Mammary epithelial cell (primary cell): ENCODE measurements at regions not wholly inside any gene's neighbourhood (a gene's known extent, or its start where the extent isn't known, plus 50 kb on each side); places are given as distances from the start of the nearest gene placed in this dataset.

Source experiments
- EZH2 ChIP-seq: IDR thresholded peaks from 2 replicates; pipeline ENCODE4 v1.6.1; 2012; ENCODE audit warnings: low read length, inconsistent platforms, borderline replicate concordance
- TF ChIP-seq, protein P1 (sequence below), 2 donors: IDR thresholded peaks in 1 of 2; conservative IDR thresholded peaks in 1 of 2; 2 replicates each; pipeline ENCODE4 v1.5.1; 2011 to 2012; ENCODE audit warnings: inconsistent platforms in 2 of 2, low read length in 2 of 2, mild to moderate bottlenecking in 2 of 2, control low read depth in 1 of 2, low read depth in 1 of 2; ENCODE audit not compliant: insufficient read depth in 1 of 2; ENCODE audit errors: extremely low read depth in 1 of 2

DNA sequence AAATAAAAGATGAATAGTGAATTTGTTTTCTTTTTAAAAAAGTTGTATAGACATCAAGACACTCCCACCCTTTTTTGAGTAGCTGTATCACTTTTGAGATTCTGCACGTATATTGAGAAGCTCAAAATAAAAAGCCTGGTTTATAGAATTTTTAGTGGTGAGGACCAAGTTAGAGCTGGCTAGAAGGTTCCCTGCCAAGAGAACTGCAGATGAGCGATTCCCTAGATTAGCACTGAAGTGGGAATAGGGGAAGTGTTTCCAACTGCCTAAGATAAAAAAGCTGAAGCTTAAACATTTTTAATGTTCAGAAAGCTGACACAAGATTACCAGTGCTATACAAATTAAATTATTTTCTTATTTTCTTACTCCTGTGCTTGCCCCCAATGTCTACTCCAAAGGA is 135.7 kb upstream of the TMEM229A start:
- TF ChIP-seq, protein P1, sequence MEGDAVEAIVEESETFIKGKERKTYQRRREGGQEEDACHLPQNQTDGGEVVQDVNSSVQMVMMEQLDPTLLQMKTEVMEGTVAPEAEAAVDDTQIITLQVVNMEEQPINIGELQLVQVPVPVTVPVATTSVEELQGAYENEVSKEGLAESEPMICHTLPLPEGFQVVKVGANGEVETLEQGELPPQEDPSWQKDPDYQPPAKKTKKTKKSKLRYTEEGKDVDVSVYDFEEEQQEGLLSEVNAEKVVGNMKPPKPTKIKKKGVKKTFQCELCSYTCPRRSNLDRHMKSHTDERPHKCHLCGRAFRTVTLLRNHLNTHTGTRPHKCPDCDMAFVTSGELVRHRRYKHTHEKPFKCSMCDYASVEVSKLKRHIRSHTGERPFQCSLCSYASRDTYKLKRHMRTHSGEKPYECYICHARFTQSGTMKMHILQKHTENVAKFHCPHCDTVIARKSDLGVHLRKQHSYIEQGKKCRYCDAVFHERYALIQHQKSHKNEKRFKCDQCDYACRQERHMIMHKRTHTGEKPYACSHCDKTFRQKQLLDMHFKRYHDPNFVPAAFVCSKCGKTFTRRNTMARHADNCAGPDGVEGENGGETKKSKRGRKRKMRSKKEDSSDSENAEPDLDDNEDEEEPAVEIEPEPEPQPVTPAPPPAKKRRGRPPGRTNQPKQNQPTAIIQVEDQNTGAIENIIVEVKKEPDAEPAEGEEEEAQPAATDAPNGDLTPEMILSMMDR (conservative IDR thresholded peaks at IDR 0.05 in 1 of 2, IDR thresholded peaks at IDR 0.05 in 1 of 2; ENCODE audit: extremely low read depth in 1 of 2, insufficient read depth in 1 of 2, low read depth in 1 of 2, low read length in 2 of 2): no peak
- no peak for TF ChIP-seq EZH2
